OCI-LY1 (cell line): ENCODE measurements at regions not wholly inside any gene's neighbourhood (a gene's known extent, or its start where the extent isn't known, plus 50 kb on each side); places are given as distances from the start of the nearest gene placed in this dataset.

Experiments used
- H2AFZ ChIP-seq: fragments of 200-600 bp; sonication (generic), shearing (Covaris generic); 2 replicates; pipeline ENCODE4 v1.6.0; 2014; ENCODE audit warnings: antibody characterized with exemption, mild to moderate bottlenecking, low read length
- H3F3A ChIP-seq: fragments of 200-600 bp; sonication (generic), shearing (Covaris generic); 2 replicates; pipeline ENCODE4 v1.6.0; 2014; ENCODE audit warnings: mild to moderate bottlenecking, antibody characterized with exemption, low read length, moderate library complexity; ENCODE audit not compliant: insufficient read depth
- H3K27ac ChIP-seq: fragments of 200-600 bp; sonication (generic); 2 replicates; pipeline ENCODE4 v1.5.1; 2014; ENCODE audit warnings: low read length, mixed run types, mild to moderate bottlenecking, low read depth; ENCODE audit not compliant: poor library complexity, severe bottlenecking
- H3K27me3 ChIP-seq: fragments of 200-600 bp; sonication (generic); 2 replicates; pipeline ENCODE4 v1.6.0; 2014; ENCODE audit warnings: antibody characterized with exemption, mild to moderate bottlenecking, low read length, moderate library complexity; ENCODE audit not compliant: insufficient read depth
- H3K36me3 ChIP-seq: fragments of 200-600 bp; sonication (generic); 2 replicates; pipeline ENCODE4 v1.6.1; 2014; ENCODE audit warnings: mild to moderate bottlenecking, antibody characterized with exemption, low read length, moderate library complexity, mixed read lengths; ENCODE audit not compliant: insufficient read depth
- H3K4me1 ChIP-seq: fragments of 200-600 bp; sonication (generic); 2 replicates; pipeline ENCODE4 v1.5.1; 2014; ENCODE audit warnings: mild to moderate bottlenecking, low read length, moderate library complexity; ENCODE audit not compliant: insufficient read depth, severe bottlenecking
- H3K4me2 ChIP-seq: fragments of 200-600 bp; sonication (generic), shearing (Covaris generic); 2 replicates; pipeline ENCODE4 v1.6.1; 2014; ENCODE audit warnings: low read length
- H3K4me3 ChIP-seq: fragments of 200-600 bp; sonication (generic); 2 replicates; pipeline ENCODE4 v1.5.1; 2014; ENCODE audit warnings: low read length, low read depth, mild to moderate bottlenecking, mixed read lengths; ENCODE audit not compliant: poor library complexity, severe bottlenecking
- H3K79me2 ChIP-seq: fragments of 200-600 bp; shearing (Covaris generic); 2 replicates; pipeline ENCODE4 v1.6.1; 2016; ENCODE audit warnings: mixed run types, low read length, mixed read lengths; ENCODE audit not compliant: insufficient read depth
- H3K9ac ChIP-seq: fragments of 200-600 bp; sonication (generic), shearing (Covaris generic); 2 replicates; pipeline ENCODE4 v1.6.1; 2014; ENCODE audit warnings: mild to moderate bottlenecking, low read length, mixed read lengths
- H3K9me2 ChIP-seq: fragments of 200-600 bp; sonication (generic), shearing (Covaris generic); 2 replicates; pipeline ENCODE4 v1.6.1; 2014; ENCODE audit warnings: low read depth, mild to moderate bottlenecking, low read length, mixed read lengths
- H3K9me3 ChIP-seq: fragments of 200-600 bp; shearing (Covaris generic); 2 replicates; pipeline ENCODE4 v1.6.1; 2014; ENCODE audit warnings: low read length, mixed read lengths
- H4K20me1 ChIP-seq: fragments of 200-600 bp; sonication (generic), shearing (Covaris generic); 2 replicates; pipeline ENCODE4 v1.6.0; 2016; ENCODE audit warnings: mild to moderate bottlenecking, low read length; ENCODE audit not compliant: insufficient read depth
- EZH2 ChIP-seq: fragments of 200-600 bp; sonication (generic), shearing (Covaris generic); IDR thresholded peaks from 2 replicates; pipeline ENCODE4 v1.8.0; 2017; ENCODE audit warnings: borderline replicate concordance, mixed run types, mild to moderate bottlenecking, antibody characterized with exemption, low read length, moderate library complexity, mixed read lengths
- TF ChIP-seq, protein P1 (sequence below): fragments of 200-600 bp; sonication (generic), shearing (Covaris generic); IDR thresholded peaks from 2 replicates; pipeline ENCODE4 v1.5.1; 2017; ENCODE audit warnings: mild to moderate bottlenecking, antibody characterized with exemption, low read length, moderate library complexity, mixed read lengths

DNA sequence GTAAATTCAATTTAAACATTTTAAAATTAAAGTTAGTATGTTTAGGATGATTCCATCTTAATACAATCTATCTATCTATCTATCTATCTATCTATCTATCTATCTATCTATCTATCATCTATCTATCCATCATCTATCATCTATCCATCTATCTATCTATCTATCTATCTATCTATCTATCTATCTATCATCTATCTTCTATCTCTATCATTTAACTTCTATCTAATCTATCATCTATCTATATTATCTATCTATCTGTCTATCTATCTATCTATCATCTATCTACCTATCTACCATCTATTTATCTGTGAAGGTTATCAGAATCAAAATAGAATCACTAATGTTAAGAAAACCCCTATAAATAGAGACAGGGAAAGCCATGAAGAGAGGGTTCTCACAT is 78.3 kb downstream of the RAMP3 start:
- Histone ChIP-seq H4K20me1 (no peaks in the 10 kb centered on the region), H3K27me3 (peaks cover 7% of the 10 kb centered on the region; the same call in 1 of the 2 replicates), H3K4me3 (no peak overlapping the region), H3F3A (no peaks in the 10 kb centered on the region), H3K36me3 (no peaks in the 10 kb centered on the region), H3K27ac (no peak overlapping the region), H3K4me1 (no peaks in the 10 kb centered on the region), H3K9ac (no peak overlapping the region), H2AFZ (no peak overlapping the region), H3K79me2 (no peaks in the 10 kb centered on the region), H3K9me2 (no peaks in the 10 kb centered on the region), H3K9me3 (no peaks in the 10 kb centered on the region), H3K4me2 (no peak overlapping the region)
- TF ChIP-seq, protein P1, sequence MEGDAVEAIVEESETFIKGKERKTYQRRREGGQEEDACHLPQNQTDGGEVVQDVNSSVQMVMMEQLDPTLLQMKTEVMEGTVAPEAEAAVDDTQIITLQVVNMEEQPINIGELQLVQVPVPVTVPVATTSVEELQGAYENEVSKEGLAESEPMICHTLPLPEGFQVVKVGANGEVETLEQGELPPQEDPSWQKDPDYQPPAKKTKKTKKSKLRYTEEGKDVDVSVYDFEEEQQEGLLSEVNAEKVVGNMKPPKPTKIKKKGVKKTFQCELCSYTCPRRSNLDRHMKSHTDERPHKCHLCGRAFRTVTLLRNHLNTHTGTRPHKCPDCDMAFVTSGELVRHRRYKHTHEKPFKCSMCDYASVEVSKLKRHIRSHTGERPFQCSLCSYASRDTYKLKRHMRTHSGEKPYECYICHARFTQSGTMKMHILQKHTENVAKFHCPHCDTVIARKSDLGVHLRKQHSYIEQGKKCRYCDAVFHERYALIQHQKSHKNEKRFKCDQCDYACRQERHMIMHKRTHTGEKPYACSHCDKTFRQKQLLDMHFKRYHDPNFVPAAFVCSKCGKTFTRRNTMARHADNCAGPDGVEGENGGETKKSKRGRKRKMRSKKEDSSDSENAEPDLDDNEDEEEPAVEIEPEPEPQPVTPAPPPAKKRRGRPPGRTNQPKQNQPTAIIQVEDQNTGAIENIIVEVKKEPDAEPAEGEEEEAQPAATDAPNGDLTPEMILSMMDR, result no peak
- TF ChIP-seq EZH2, result no peak

- peaks cover 7% of the 10 kb centered on the region; the same call in 1 of the 2 replicates for H3K27me3 ChIP-seq
- TF ChIP-seq EZH2, result no peak
- TF ChIP-seq, protein P1, result no peak
- no peaks in the 10 kb centered on the region for H3F3A ChIP-seq
- H3K9me3 ChIP-seq, result no peaks in the 10 kb centered on the region
- H3K4me1 ChIP-seq, result no peaks in the 10 kb centered on the region
- H3K4me2 ChIP-seq, result no peak overlapping the region
- no peaks in the 10 kb centered on the region for H3K36me3 ChIP-seq
- no peak overlapping the region for H3K9ac ChIP-seq
- H4K20me1 ChIP-seq, result no peaks in the 10 kb centered on the region
- H3K27ac ChIP-seq, result no peak overlapping the region
- no peak overlapping the region for H3K4me3 ChIP-seq
- H3K79me2 ChIP-seq, result no peaks in the 10 kb centered on the region
- H3K9me2 ChIP-seq, result no peaks in the 10 kb centered on the region
- no peak overlapping the region for H2AFZ ChIP-seq
Measured at GRCh38 chr7:45236666-45237065, 79.1 kb downstream of the RAMP3 start.

DNA sequence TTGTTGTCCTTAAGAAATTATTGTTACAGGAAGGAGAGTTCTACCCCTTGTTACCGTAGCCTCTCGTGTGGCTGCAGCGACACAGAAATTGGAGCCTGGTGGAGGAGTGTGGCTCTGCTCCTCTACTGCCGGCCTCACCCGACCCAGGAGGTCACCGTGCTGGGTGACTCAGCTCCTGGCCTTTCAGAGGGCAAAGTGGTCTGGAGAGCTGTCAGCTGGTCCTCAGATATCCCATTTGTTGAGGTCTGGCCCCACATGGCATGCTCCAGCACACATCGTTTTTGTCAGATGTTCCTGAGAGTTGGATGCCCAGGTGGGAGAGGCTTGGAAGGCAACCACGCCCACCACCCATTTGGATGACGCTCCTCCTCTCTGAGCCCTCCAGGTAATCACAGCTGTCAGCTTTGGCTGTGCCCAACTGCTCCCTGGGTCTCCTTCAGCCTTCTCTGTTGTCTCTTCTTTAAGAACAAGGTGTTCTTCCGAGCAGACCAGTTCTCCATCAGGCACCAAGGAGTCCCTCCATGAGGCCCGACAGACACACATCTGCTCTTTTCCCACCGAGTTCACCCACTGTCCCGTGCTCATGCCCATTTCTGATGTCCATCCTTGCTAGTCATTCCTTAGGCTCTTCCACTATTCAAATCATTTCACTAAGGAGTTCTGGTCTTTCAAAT is 80.3 kb downstream of the RAMP3 start:
- Histone ChIP-seq H3F3A (no peaks in the 10 kb centered on the region), H3K9me2 (no peaks in the 10 kb centered on the region), H3K79me2 (no peaks in the 10 kb centered on the region), H3K36me3 (no peaks in the 10 kb centered on the region), H3K9me3 (no peaks in the 10 kb centered on the region), H4K20me1 (no peaks in the 10 kb centered on the region), H3K4me1 (no peaks in the 10 kb centered on the region), H3K27me3 (peaks cover 7% of the 10 kb centered on the region; the same call in 1 of the 2 replicates), H2AFZ (no peak overlapping the region), H3K4me2 (no peak overlapping the region), H3K9ac (no peak overlapping the region), H3K4me3 (no peak overlapping the region), H3K27ac (no peak overlapping the region)
- TF ChIP-seq, protein P1, result no peak
- no peak for TF ChIP-seq EZH2
